ENCODE measurements at regions not wholly inside any gene's neighbourhood (a gene's known extent, or its start where the extent isn't known, plus 50 kb on each side); places are given as distances from the start of the nearest gene placed in this dataset.

GRCh38 chr3:151591441-151591840 lies 130.6 kb upstream of the IGSF10 start:
- TF ChIP-seq, protein P1, sequence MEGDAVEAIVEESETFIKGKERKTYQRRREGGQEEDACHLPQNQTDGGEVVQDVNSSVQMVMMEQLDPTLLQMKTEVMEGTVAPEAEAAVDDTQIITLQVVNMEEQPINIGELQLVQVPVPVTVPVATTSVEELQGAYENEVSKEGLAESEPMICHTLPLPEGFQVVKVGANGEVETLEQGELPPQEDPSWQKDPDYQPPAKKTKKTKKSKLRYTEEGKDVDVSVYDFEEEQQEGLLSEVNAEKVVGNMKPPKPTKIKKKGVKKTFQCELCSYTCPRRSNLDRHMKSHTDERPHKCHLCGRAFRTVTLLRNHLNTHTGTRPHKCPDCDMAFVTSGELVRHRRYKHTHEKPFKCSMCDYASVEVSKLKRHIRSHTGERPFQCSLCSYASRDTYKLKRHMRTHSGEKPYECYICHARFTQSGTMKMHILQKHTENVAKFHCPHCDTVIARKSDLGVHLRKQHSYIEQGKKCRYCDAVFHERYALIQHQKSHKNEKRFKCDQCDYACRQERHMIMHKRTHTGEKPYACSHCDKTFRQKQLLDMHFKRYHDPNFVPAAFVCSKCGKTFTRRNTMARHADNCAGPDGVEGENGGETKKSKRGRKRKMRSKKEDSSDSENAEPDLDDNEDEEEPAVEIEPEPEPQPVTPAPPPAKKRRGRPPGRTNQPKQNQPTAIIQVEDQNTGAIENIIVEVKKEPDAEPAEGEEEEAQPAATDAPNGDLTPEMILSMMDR (IDR thresholded peaks at IDR 0.05) = no peak
- TF ChIP-seq EZH2 (IDR thresholded peaks at IDR 0.05; ENCODE audit: borderline replicate concordance, insufficient read depth, low read depth, low read length, poor library complexity, severe bottlenecking) = no peak
